SU-DHL-6 (cell line): ENCODE measurements at regions not wholly inside any gene's neighbourhood (a gene's known extent, or its start where the extent isn't known, plus 50 kb on each side); places are given as distances from the start of the nearest gene placed in this dataset.

Experiments used
- H2AFZ ChIP-seq: fragments of 200-600 bp; sonication (generic); 2 replicates; pipeline ENCODE4 v1.6.1; 2014; ENCODE audit warnings: low read depth, mild to moderate bottlenecking, moderate library complexity, mixed read lengths, antibody characterized with exemption, low read length; ENCODE audit not compliant: severe bottlenecking
- H3F3A ChIP-seq: fragments of 200-600 bp; shearing (Covaris generic); 2 replicates; pipeline ENCODE4 v1.6.0; 2016; ENCODE audit warnings: antibody characterized with exemption, mild to moderate bottlenecking; ENCODE audit not compliant: insufficient read depth
- H3K27ac ChIP-seq: fragments of 200-600 bp; sonication (generic); 2 replicates; pipeline ENCODE4 v1.5.1; 2016; ENCODE audit warnings: low read depth, mild to moderate bottlenecking, low read length, moderate library complexity, mixed read lengths
- H3K27me3 ChIP-seq: fragments of 200-600 bp; sonication (generic), shearing (Covaris generic); 2 replicates; pipeline ENCODE4 v1.6.0; 2014; ENCODE audit warnings: mild to moderate bottlenecking, low read length
- H3K36me3 ChIP-seq: fragments of 200-600 bp; sonication (generic); 2 replicates; pipeline ENCODE4 v1.6.1; 2014; ENCODE audit warnings: mild to moderate bottlenecking, low read length, mixed read lengths
- H3K4me2 ChIP-seq: fragments of 300-600, 200-600 bp; shearing (Covaris generic), sonication (generic); 2 replicates; pipeline ENCODE4 v1.6.0; 2014; ENCODE audit warnings: low read length, low read depth, mild to moderate bottlenecking; ENCODE audit not compliant: poor library complexity, severe bottlenecking
- H3K4me3 ChIP-seq: fragments of 200-600 bp; sonication (generic); 2 replicates; pipeline ENCODE4 v1.5.1; 2014; ENCODE audit warnings: antibody characterized with exemption, low read length, mild to moderate bottlenecking, mixed read lengths; ENCODE audit not compliant: insufficient read depth, poor library complexity, severe bottlenecking
- H3K79me2 ChIP-seq: fragments of 200-600 bp; sonication (generic); 2 replicates; pipeline ENCODE4 v1.6.1; 2014; ENCODE audit warnings: mild to moderate bottlenecking, low read length, moderate library complexity; ENCODE audit not compliant: insufficient read depth
- H3K9ac ChIP-seq: fragments of 200-600 bp; sonication (generic); 2 replicates; pipeline ENCODE4 v1.7.0; 2014; ENCODE audit warnings: mild to moderate bottlenecking, low read length
- H3K9me2 ChIP-seq: fragments of 200-600 bp; sonication (generic); replicated peaks from 2 replicates; pipeline ENCODE4 v1.6.1; 2014; ENCODE audit warnings: low read length; ENCODE audit not compliant: insufficient read depth
- H3K9me3 ChIP-seq: fragments of 200-600 bp; sonication (generic); 2 replicates; pipeline ENCODE4 v1.6.1; 2014; ENCODE audit warnings: low read length, mixed read lengths; ENCODE audit not compliant: insufficient read depth
- H4K20me1 ChIP-seq: fragments of 200-600 bp; sonication (generic); 2 replicates; pipeline ENCODE4 v1.6.1; 2014; ENCODE audit warnings: low read depth, mild to moderate bottlenecking, antibody characterized with exemption, low read length, moderate library complexity, mixed read lengths
- EZH2phosphoT487 ChIP-seq: fragments of 200-600 bp; sonication (generic), shearing (Covaris generic); conservative IDR thresholded peaks from 2 replicates; pipeline ENCODE4 v1.6.1; 2018; ENCODE audit warnings: mild to moderate bottlenecking, antibody characterized with exemption, low read length, moderate library complexity, mixed read lengths
- TF ChIP-seq, protein P1 (sequence below): fragments of 200-600 bp; sonication (generic); IDR thresholded peaks from one replicate; pipeline ENCODE4 v1.5.1; 2017; ENCODE audit warnings: antibody characterized with exemption, mild to moderate bottlenecking, low read length, moderate library complexity; ENCODE audit not compliant: insufficient read depth, poor library complexity, severe bottlenecking

DNA sequence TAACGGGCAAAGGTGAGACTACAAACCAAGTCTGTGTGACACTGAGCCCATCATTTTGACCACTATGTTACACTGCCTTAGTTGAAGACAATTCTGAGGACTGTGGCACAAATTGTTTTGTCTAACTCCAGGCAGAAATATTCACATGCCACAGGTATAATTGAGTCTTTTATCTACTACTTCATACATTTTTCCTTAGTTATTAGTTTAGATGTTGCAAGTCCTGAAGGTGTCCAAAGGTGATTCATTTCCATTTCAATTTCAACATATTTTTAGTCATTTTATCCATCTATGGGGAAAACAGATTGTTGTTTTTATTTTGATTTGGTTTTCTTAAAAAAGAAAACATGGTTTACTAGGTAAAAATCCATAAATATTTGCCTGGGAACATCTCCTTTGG lies 341.7 kb upstream of the SMIM31 start:
- Histone ChIP-seq H3K79me2 (no peaks in the 10 kb centered on the region), H3K4me3 (no peak overlapping the region), H3K9me3 (no peaks in the 10 kb centered on the region), H3K4me2 (no peak overlapping the region), H2AFZ (no peak overlapping the region), H3K27ac (no peak overlapping the region), H3K9ac (no peak overlapping the region), H3F3A (no peaks in the 10 kb centered on the region), H3K36me3 (no peaks in the 10 kb centered on the region), H4K20me1 (no peaks in the 10 kb centered on the region), H3K9me2 (no peaks in the 10 kb centered on the region), H3K27me3 (no peaks in the 10 kb centered on the region)
- TF ChIP-seq, protein P1, sequence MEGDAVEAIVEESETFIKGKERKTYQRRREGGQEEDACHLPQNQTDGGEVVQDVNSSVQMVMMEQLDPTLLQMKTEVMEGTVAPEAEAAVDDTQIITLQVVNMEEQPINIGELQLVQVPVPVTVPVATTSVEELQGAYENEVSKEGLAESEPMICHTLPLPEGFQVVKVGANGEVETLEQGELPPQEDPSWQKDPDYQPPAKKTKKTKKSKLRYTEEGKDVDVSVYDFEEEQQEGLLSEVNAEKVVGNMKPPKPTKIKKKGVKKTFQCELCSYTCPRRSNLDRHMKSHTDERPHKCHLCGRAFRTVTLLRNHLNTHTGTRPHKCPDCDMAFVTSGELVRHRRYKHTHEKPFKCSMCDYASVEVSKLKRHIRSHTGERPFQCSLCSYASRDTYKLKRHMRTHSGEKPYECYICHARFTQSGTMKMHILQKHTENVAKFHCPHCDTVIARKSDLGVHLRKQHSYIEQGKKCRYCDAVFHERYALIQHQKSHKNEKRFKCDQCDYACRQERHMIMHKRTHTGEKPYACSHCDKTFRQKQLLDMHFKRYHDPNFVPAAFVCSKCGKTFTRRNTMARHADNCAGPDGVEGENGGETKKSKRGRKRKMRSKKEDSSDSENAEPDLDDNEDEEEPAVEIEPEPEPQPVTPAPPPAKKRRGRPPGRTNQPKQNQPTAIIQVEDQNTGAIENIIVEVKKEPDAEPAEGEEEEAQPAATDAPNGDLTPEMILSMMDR = no peak
- no peak for TF ChIP-seq EZH2phosphoT487

DNA sequence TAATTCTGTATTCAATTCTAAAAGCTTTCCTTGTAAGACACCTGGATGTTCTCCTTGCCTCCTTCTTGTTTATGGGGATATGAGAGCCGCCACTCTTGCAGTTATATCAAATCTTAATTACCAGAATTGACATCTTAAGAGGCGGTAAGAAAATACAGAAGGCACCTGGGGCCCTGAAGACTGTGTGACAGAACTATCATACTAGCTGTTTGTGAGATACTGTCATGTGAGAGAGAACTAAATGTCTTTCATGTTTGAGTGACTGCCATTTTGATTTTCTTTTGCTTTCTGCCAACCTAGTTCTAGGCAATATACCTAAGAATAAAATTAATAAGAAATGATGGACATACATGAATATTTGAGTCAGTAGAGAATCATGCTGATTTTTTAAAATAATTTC lies 340.2 kb upstream of the SMIM31 start:
- no peak for TF ChIP-seq EZH2phosphoT487
- TF ChIP-seq, protein P1 = no peak
- Histone ChIP-seq H4K20me1 (no peaks in the 10 kb centered on the region), H3K9me2 (no peaks in the 10 kb centered on the region)

DNA sequence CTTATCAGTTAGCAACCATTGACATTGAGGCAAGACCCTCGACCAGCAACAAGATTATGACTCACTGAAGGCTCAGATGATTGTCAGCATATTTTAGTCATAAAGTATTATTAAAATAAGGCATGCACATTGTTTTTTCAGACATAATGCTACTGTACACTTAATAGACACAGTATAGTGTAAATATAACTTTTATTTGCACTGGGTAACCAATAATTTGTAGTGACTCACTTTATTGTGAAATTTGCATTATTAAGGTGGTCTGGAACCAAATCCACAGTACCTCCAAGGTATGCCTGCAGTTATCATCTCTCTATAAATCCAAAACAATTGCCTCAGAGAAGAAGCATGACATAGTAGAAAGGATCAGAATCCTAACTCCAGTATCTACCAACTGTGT lies 330.1 kb upstream of the SMIM31 start:
- Histone ChIP-seq H3K79me2 (no peaks in the 10 kb centered on the region), H3K27me3 (no peaks in the 10 kb centered on the region), H3K9me2 (no peaks in the 10 kb centered on the region), H4K20me1 (no peaks in the 10 kb centered on the region), H3F3A (no peaks in the 10 kb centered on the region), H2AFZ (no peak overlapping the region), H3K27ac (no peak overlapping the region), H3K4me2 (no peak overlapping the region), H3K36me3 (no peaks in the 10 kb centered on the region), H3K9ac (no peak overlapping the region), H3K4me3 (no peak overlapping the region), H3K9me3 (no peaks in the 10 kb centered on the region)
- TF ChIP-seq, protein P1 = no peak
- no peak for TF ChIP-seq EZH2phosphoT487

More for the DNA sequence above, 340.2 kb upstream of the SMIM31 start:
- H3K27ac ChIP-seq = no peak overlapping the region
- no peak overlapping the region for H3K9ac ChIP-seq
- H3K4me2 ChIP-seq = no peak overlapping the region
- no peaks in the 10 kb centered on the region for H3K36me3 ChIP-seq
- no peaks in the 10 kb centered on the region for H3K27me3 ChIP-seq
- H3F3A ChIP-seq = no peaks in the 10 kb centered on the region
- H3K79me2 ChIP-seq = no peaks in the 10 kb centered on the region
- no peaks in the 10 kb centered on the region for H3K9me3 ChIP-seq
- no peak overlapping the region for H2AFZ ChIP-seq
- no peak overlapping the region for H3K4me3 ChIP-seq
